ENCODE measurements at regions not wholly inside any gene's neighbourhood (a gene's known extent, or its start where the extent isn't known, plus 50 kb on each side); places are given as distances from the start of the nearest gene placed in this dataset.

DNA sequence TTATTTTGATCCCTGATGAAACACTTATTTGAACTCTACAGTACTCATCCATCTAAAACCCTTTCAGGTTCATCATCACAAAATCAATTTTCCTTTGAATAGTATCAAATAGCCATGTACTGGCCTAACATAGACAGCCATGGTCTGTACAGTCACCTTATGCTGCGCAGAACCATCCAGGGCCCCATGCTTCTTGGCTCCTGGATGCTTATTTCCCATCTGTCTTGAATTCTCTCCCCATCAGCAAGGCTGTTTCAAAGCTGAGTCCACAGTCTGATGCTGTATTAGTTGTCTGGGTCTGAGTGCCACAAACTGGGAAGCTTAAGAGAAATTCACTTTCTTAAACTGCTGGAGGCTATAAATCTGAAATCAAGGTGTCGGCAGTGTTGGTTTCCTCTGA, 290.2 kb downstream of the OSR1 start:
- no peak for TF ChIP-seq POLR2AphosphoS5 (IDR thresholded peaks at IDR 0.05; ENCODE audit: insufficient read depth in 1 of 2, low read depth in 1 of 2)
- TF ChIP-seq, protein P1, sequence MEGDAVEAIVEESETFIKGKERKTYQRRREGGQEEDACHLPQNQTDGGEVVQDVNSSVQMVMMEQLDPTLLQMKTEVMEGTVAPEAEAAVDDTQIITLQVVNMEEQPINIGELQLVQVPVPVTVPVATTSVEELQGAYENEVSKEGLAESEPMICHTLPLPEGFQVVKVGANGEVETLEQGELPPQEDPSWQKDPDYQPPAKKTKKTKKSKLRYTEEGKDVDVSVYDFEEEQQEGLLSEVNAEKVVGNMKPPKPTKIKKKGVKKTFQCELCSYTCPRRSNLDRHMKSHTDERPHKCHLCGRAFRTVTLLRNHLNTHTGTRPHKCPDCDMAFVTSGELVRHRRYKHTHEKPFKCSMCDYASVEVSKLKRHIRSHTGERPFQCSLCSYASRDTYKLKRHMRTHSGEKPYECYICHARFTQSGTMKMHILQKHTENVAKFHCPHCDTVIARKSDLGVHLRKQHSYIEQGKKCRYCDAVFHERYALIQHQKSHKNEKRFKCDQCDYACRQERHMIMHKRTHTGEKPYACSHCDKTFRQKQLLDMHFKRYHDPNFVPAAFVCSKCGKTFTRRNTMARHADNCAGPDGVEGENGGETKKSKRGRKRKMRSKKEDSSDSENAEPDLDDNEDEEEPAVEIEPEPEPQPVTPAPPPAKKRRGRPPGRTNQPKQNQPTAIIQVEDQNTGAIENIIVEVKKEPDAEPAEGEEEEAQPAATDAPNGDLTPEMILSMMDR (IDR thresholded peaks at IDR 0.05): no peak
- Histone ChIP-seq H3K9me3 (no peaks in the 10 kb centered on the region), H3K27me3 (no peaks in the 10 kb centered on the region), H3K27ac (no peak overlapping the region), H3K4me1 (peaks cover 23% of the 10 kb centered on the region), H3K4me3 (no peak overlapping the region), H3K36me3 (no peaks in the 10 kb centered on the region)
- DNase-seq (ENCODE audit: extremely low spot score in 2 of 2): no peak
- intact Hi-C loops (cut with DNase I): no loop called here

DNA sequence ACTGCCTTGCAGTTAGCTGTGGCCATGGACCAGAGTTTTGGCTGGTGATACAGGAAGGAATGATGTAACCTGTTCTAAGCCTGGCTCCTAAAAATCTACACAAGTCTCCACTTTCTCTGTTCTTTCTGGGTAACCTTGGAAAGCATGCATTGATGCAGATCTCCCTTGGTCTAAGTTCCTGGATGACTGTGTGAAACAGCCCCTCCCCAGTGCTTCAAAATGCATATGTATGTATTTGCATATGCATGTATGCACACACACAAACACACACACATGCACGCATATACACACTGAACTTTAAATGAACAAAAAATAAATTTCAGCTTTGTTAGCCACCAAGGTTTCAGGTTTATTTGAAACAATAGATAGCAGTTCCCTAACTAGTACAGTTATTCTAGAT, 296.1 kb downstream of the OSR1 start:
- intact Hi-C loops (cut with DNase I): no loop called here
- no peak overlapping the region for H3K4me3 ChIP-seq
- no peaks in the 10 kb centered on the region for H3K9me3 ChIP-seq
- DNase-seq (ENCODE audit: extremely low spot score in 2 of 2): no peak
- no peak overlapping the region for H3K27ac ChIP-seq
- no peak for TF ChIP-seq POLR2A (IDR thresholded peaks at IDR 0.05)
- no peaks in the 10 kb centered on the region for H3K27me3 ChIP-seq
- no peaks in the 10 kb centered on the region for H3K4me1 ChIP-seq
- no peaks in the 10 kb centered on the region for H3K36me3 ChIP-seq

- no peak for DNase-seq (ENCODE audit: extremely low spot score in 2 of 2)
- intact Hi-C loops (cut with DNase I): no loop called here
- no peak overlapping the region for H3K4me3 ChIP-seq
- no peak overlapping the region for H3K27ac ChIP-seq
- TF ChIP-seq POLR2AphosphoS5 (IDR thresholded peaks at IDR 0.05; ENCODE audit: insufficient read depth in 1 of 2, low read depth in 1 of 2) (no peak), POLR2A (IDR thresholded peaks at IDR 0.05) (no peak)
- TF ChIP-seq, protein P1 (IDR thresholded peaks at IDR 0.05): no peak
- no peaks in the 10 kb centered on the region for H3K4me1 ChIP-seq
- H3K36me3 ChIP-seq: no peaks in the 10 kb centered on the region
- H3K27me3 ChIP-seq: no peaks in the 10 kb centered on the region
- no peaks in the 10 kb centered on the region for H3K9me3 ChIP-seq
These were observed 299.3 kb downstream of the OSR1 start for GRCh38 chr2:19059076-19059475.

GRCh38 chr2:19051203-19051831, 307.1 kb downstream of the OSR1 start:
- Histone ChIP-seq H3K9me3 (no peaks in the 10 kb centered on the region), H3K4me1 (no peaks in the 10 kb centered on the region), H3K4me3 (no peak overlapping the region), H3K36me3 (no peaks in the 10 kb centered on the region), H3K27me3 (no peaks in the 10 kb centered on the region), H3K27ac (no peak overlapping the region)
- TF ChIP-seq, protein P1 (IDR thresholded peaks at IDR 0.05): no peak
- TF ChIP-seq POLR2AphosphoS5 (IDR thresholded peaks at IDR 0.05; ENCODE audit: insufficient read depth in 1 of 2, low read depth in 1 of 2) (no peak), POLR2A (IDR thresholded peaks at IDR 0.05) (no peak)
- intact Hi-C loops (cut with DNase I): no loop called here
- no peak for DNase-seq (ENCODE audit: extremely low spot score in 2 of 2)

GRCh38 chr2:19050354-19050753, 308.1 kb downstream of the OSR1 start:
- DNase-seq (ENCODE audit: extremely low spot score in 2 of 2): no peak
- no peaks in the 10 kb centered on the region for H3K4me1 ChIP-seq
- TF ChIP-seq POLR2A (IDR thresholded peaks at IDR 0.05): no peak
- no peak for TF ChIP-seq POLR2AphosphoS5 (IDR thresholded peaks at IDR 0.05; ENCODE audit: insufficient read depth in 1 of 2, low read depth in 1 of 2)
- TF ChIP-seq, protein P1 (IDR thresholded peaks at IDR 0.05): no peak
- H3K4me3 ChIP-seq: no peak overlapping the region
- intact Hi-C loops (cut with DNase I): no loop called here
- H3K9me3 ChIP-seq: no peaks in the 10 kb centered on the region
- no peak overlapping the region for H3K27ac ChIP-seq
- no peaks in the 10 kb centered on the region for H3K36me3 ChIP-seq
- no peaks in the 10 kb centered on the region for H3K27me3 ChIP-seq

Measured in vagina (tissue), 2 donors.